CD4-positive, alpha-beta T cell treated with Interleukin-15 for 1 hour (primary cell): ENCODE measurements at regions not wholly inside any gene's neighbourhood (a gene's known extent, or its start where the extent isn't known, plus 50 kb on each side); places are given as distances from the start of the nearest gene placed in this dataset.
"Not testable (repeated sequence)": the region's sequence is repeated elsewhere in the genome, so short reads cannot be mapped to it uniquely, and the experiment has no call there.

ENCODE experiments used
- DNase-seq: peaks from one replicate; pipeline ENCODE4 v3.0.0-alpha.2; 2020

GRCh38 chr6:156438350-156438923 is 338.7 kb upstream of the ARID1B start:
- no peak for DNase-seq

- DNase-seq, result no peak
Observed at GRCh38 chr6:156437121-156437879, 339.9 kb upstream of the ARID1B start.

- DNase-seq, result no peak
Observed at GRCh38 chr6:156434795-156435190, 342.4 kb upstream of the ARID1B start.

DNA sequence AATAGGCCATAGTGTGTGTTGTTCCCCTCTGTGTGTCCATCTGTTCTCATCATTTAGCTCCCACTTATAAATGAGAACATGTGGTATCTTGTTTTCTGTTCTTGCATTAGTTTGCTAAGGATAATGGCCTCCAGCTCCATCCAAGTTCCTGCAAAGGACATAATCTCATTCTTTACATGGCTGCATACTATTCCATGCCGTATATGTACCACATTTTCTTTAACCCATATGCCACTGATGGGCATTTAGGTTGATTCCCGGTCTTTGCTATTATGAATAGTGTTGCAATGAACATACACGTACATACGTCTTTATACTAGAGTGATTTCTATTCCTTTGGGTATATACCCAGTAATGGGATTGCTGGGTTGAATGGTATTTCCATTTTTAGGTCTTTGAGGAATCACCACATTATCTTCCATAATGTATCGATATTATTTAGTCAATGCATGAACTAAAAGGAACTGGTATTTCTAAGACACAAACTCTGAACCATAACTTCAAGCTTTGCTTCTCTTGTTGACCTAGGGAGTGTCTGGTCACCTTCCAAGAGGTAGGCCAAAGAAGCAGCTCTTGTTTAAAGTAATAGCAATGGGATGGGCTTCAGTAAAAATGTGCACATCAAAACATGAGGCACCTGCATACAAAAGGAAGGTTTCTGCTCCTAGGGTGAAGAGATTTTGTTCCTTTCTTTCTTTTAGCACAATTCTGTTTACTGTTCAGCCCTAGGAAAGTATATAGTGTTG is 343.0 kb upstream of the ARID1B start:
- no peak for DNase-seq

GRCh38 chr6:156432543-156432942 is 344.6 kb upstream of the ARID1B start:
- DNase-seq, result no peak

DNA sequence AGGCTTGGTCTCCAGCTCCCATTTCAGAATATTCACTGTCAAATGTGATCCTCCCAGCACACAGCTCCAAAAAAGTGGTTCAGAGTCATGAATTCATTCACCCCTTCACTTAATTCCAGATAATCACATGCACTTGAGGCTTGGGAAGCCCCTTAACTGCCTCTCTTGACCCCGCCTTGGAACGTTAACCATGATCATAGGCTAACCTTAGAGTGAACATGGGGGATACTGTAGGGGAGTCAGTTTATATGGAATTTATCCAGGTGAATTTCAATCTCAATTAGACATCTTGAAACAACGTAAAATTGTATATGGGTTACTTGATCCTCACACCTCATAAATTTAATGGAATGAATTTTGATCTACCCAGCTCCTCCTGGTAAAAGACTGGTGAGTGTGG is 346.8 kb upstream of the ARID1B start:
- no peak for DNase-seq

DNA sequence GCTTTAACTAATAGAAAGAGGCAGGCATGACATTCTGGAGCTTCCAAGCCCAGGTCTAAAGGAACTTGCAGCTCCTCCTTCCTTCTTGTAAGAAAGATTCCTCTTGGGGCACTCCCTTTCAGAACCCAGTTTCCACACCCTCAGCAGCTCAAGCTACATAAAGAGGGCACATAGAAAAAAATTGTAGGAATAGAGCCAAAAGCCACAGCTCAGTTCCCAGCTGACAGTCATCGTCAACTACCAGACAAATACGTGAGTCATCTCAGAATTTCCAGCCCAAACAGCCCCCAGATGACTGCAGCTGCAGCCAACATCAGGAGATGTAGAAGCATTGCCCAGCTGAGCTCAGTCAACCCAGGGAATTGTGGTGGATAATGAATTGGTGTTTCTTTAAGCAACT is 349.8 kb upstream of the ARID1B start:
- DNase-seq, result no peak

GRCh38 chr6:156425359-156426020 is 351.7 kb upstream of the ARID1B start:
- no peak for DNase-seq

GRCh38 chr6:156423829-156424228 is 353.3 kb upstream of the ARID1B start:
- DNase-seq, result no peak

DNA sequence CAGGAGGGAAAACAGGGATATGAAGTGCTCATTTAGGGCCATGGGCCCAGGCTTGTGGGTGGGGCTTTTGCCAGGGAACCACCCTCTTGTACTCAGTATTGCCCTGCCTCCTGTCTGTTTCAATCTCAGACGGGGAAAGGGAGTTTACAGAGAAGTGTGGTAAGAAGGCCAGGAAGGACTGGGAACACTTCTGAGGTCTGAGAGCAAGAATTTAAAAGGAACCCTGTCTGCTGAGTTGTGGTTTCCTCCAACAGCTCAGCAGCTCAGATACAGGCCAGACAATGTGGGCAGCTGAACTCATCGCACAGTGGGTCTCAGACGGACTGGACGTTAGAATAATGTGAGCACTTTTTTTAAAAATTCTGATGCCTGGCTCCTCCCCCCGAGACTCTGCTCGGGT is 354.1 kb upstream of the ARID1B start:
- no peak for DNase-seq

DNA sequence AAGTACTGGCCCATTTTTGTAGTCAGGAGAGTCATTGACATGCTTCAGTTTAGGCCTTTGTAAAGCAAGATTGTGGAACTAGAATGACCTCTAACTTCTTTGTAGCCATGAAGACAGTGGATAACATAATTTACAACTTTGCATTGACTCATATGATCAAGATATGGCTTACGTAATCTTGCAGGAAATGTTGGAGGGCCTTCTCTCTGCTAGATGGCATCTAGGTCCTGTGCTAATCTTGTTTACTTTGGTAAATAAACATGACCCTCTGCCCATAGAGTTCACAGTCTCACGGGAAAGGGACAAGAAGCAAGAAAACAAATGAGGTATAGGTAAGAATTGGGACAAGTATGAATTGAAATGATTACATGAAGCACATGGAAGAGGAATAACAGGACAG is 355.2 kb upstream of the ARID1B start:
- DNase-seq, result no peak

DNA sequence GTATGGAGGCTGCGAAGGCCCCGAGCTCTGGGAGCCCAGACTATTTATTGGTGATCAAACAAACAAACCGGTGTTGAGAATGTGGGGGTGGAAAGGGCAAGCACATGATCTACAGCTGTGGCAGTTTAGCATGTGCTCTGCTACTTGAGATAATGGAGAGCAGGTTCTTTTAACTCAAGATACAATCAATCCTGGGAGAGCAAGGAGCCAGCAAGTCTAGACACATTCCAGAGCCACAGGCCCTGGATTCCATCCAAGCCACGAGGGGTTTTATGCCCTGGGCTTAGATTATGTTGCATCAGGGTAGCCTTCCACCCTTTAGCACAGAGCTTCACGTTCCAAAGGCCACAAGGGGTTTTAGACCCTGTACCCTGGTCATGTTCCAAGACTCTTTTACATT is 355.9 kb upstream of the ARID1B start:
- DNase-seq, result not testable (repeated sequence)

DNA sequence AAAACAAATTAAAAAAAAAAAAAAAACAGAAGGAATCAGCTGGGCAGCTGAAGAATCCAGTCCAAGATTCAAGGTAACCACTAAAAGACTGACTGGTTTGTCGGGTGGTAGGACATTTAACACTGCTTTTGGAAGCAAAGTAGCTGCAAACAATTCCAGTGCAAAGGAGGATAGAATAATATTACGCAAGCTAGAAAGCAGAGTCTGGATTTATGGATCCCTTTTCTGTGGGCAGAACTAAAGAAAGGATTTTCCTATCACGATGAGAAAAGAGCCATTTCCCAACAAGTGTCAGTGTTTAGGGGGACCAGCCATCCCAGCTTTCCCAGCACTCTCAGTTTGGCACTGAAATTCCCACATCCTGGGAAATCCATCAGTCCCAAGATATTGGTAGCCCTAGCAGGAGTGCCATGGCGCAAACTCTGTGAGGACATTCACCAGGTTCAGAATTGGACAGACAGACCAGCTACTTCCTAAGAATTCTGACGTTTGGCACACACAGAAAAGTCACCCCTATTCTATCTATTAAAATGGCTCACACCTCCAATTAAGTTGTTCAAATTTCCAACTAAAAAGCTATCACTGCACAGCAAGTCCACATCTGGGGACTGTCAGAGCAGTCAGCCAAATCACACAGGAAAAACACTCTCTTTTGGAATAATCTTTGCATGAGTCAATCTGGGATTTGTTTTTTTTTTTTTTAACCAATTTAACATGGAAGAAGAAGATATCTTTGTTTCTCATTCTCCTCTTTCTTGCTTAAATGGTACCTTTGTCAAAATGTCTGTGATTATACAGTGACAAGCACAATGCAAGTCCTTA is 356.8 kb upstream of the ARID1B start:
- no peak for DNase-seq

DNA sequence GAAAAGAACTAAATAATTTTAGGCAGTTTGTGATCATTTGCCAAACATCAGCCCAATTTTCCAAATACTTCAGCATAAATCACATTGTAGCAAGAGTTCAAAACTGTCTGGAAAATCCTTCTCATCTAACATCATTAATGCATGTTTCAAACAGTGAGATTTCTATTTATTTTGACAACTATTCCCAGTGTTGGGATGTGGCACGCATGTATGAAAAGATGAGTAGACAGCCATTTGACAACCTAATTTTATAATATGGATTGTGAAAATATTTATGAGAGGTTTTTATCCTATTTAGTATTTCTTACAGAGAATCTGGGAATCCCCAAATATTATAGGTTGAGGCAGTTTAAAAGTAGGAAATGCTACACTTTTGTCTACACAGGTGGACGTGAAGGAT is 357.6 kb upstream of the ARID1B start:
- no peak for DNase-seq

DNA sequence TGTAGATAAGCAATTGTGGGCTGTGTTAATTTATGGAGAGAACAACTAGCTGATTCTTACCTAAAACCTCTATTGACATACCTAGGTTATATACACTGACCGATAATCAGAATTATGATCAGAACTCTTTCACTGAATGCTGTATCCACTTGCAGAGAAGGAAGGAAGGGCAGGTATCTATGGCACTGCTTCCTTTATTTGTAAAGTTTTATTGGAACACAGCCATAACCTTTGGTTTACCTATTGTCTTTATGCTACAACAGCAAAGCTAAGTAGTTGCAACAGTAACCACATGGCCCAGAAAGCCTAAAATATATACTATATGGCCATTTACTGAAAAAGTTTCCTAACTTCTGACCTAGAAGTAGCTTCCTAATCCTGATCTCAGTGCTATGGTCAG is 358.9 kb upstream of the ARID1B start:
- no peak for DNase-seq

GRCh38 chr6:156416391-156416790 is 360.8 kb upstream of the ARID1B start:
- no peak for DNase-seq

GRCh38 chr6:156413154-156413553 is 364.0 kb upstream of the ARID1B start:
- no peak for DNase-seq

DNA sequence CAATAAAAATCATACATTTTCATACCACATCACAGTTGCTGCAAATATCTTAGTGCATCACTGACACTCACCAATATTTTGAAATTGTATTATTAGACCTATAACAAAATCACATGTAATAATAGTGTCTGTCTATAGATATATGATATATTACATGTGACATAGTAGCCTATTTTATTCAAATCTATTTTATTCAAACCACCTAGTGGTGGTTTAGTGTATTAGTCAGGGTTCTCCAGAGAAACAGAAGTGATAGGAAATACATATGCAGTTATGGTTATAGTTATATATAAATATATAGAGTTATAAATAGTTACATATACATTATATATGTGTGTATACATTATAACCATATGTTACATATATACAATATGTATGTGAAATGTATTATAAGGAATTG is 366.5 kb upstream of the ARID1B start:
- DNase-seq, result no peak

GRCh38 chr6:156408655-156409054 is 368.5 kb upstream of the ARID1B start:
- DNase-seq, result no peak

GRCh38 chr6:156407334-156407733 is 369.8 kb upstream of the ARID1B start:
- no peak for DNase-seq

DNA sequence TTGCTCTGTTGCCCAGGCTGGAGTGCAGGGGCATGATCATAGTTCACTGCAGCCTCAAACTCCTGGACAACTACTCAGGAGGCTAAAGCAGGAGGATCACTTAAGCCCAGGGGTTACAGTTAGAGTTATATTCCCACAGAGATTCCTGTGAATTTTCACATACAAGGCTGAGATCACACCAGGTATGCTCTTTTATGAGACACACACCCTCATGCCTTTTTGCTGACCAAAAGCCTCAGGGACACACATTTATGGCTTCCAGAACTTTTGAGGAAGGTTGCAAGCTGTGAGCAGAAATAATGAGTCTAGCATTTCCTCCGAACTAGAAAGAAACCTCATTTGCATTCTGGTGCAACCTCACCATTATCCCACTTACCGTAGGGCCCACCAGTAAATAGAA is 370.5 kb upstream of the ARID1B start:
- DNase-seq, result no peak

DNA sequence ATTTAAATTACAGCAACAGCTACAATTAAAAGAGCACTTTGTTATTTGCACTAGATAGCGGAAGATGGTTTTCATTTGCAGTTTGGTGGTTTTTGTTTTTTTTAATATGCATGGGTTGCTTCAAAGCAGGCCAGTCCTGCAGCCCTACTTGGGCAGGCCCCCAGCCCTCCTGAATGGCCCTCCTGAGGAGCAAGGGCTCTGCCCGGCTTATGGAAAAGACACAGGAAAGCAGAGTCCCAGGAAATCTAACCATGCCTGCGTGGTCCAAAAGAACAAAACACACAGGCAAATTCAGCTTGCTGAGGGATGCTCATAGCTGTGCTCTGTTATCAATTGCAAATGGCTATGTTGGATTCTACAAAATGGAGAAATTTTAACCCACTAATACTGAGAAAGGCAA is 371.1 kb upstream of the ARID1B start:
- no peak for DNase-seq

GRCh38 chr6:156402628-156403027 is 374.6 kb upstream of the ARID1B start:
- no peak for DNase-seq
